Suprapubic skin (tissue), 3 donors: ENCODE measurements at regions not wholly inside any gene's neighbourhood (a gene's known extent, or its start where the extent isn't known, plus 50 kb on each side); places are given as distances from the start of the nearest gene placed in this dataset.

Source experiments
- POLR2AphosphoS5 ChIP-seq, 3 donors: sonication (generic); formaldehyde crosslinking; IDR thresholded peaks; one replicate each; pipeline ENCODE4 v1.6.1; 2017; ENCODE audit warnings: antibody characterized with exemption in 3 of 3
- TF ChIP-seq, protein P1 (sequence below), 2 donors: fragments of 200-600 bp in 1 of 2; fragments of 450-650 bp in 1 of 2; sonication (generic) in 1 of 2; IDR thresholded peaks; one replicate each; pipeline ENCODE4 v1.5.1; 2016 to 2019; ENCODE audit warnings: antibody characterized with exemption in 2 of 2, mild to moderate bottlenecking in 1 of 2, moderate library complexity in 1 of 2

DNA sequence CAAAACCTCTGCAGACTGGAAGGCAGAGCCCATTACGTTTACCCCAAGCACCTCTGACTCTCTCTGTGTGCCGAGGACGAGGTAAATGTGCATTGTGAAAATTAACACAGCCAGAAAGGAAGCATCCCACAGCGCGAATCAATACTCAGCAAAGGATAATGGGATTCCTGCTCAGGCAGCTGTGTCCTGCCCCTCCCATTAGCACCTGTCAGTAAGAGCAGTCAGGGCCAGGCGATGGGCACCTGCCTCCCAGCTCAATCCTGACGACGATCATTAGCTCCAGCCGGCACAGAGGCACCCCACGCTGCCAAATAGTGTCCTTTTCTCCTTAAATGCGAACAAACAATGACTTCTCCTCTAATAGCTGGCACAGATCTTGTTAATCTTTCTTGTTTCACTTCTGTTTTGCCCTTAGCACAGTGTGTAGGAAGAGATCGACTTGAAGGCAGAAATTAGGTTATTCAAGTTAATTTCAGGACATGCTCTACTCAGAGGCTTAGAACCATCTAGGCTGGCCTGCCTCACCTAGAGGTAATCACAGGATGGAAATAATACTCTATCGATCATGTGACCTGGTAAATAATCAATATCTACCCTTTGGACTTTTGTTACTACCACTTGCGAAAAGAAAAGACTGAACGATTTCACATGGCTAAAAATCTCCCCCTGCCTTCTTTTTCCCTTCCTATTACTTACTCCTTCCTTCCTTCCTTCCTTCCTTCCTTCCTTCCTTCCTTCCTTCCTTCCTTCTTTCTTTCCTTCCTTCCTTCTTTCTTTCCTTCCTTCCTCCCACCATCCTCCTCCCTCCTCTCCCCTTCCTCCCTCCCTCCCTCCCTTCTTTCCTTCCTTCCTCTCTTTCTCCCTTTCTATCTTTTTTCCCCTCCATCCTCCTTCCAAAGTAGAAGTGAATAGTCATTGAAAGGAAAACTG is 487.9 kb upstream of the ID2 start:
- TF ChIP-seq, protein P1, sequence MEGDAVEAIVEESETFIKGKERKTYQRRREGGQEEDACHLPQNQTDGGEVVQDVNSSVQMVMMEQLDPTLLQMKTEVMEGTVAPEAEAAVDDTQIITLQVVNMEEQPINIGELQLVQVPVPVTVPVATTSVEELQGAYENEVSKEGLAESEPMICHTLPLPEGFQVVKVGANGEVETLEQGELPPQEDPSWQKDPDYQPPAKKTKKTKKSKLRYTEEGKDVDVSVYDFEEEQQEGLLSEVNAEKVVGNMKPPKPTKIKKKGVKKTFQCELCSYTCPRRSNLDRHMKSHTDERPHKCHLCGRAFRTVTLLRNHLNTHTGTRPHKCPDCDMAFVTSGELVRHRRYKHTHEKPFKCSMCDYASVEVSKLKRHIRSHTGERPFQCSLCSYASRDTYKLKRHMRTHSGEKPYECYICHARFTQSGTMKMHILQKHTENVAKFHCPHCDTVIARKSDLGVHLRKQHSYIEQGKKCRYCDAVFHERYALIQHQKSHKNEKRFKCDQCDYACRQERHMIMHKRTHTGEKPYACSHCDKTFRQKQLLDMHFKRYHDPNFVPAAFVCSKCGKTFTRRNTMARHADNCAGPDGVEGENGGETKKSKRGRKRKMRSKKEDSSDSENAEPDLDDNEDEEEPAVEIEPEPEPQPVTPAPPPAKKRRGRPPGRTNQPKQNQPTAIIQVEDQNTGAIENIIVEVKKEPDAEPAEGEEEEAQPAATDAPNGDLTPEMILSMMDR (IDR thresholded peaks at IDR 0.05): no peak
- no peak for TF ChIP-seq POLR2AphosphoS5 (IDR thresholded peaks at IDR 0.05)
